ENCODE measurements at regions not wholly inside any gene's neighbourhood (a gene's known extent, or its start where the extent isn't known, plus 50 kb on each side); places are given as distances from the start of the nearest gene placed in this dataset.

- TF ChIP-seq, protein P1, sequence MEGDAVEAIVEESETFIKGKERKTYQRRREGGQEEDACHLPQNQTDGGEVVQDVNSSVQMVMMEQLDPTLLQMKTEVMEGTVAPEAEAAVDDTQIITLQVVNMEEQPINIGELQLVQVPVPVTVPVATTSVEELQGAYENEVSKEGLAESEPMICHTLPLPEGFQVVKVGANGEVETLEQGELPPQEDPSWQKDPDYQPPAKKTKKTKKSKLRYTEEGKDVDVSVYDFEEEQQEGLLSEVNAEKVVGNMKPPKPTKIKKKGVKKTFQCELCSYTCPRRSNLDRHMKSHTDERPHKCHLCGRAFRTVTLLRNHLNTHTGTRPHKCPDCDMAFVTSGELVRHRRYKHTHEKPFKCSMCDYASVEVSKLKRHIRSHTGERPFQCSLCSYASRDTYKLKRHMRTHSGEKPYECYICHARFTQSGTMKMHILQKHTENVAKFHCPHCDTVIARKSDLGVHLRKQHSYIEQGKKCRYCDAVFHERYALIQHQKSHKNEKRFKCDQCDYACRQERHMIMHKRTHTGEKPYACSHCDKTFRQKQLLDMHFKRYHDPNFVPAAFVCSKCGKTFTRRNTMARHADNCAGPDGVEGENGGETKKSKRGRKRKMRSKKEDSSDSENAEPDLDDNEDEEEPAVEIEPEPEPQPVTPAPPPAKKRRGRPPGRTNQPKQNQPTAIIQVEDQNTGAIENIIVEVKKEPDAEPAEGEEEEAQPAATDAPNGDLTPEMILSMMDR (IDR thresholded peaks at IDR 0.05) = no peak
- TF ChIP-seq POLR2A (IDR thresholded peaks at IDR 0.05) (no peak), POLR2AphosphoS5 (IDR thresholded peaks at IDR 0.05) (no peak)
These were observed 158.3 kb upstream of the PRKD1 start for GRCh38 chr14:30085943-30086342.

Measured in stomach (tissue), 4 donors.